Fibroblast of the aortic adventitia (primary cell): ENCODE measurements at regions not wholly inside any gene's neighbourhood (a gene's known extent, or its start where the extent isn't known, plus 50 kb on each side); places are given as distances from the start of the nearest gene placed in this dataset.

Source experiments
- DNase-seq: peaks from one replicate; pipeline ENCODE4 v3.0.0-alpha.2; 2010; ENCODE audit warnings: low read depth
- H3K4me3 ChIP-seq: 2 replicates; pipeline ENCODE4 v1.5.1; 2011; ENCODE audit warnings: low read depth, mild to moderate bottlenecking, control low read depth, low read length, moderate library complexity
- TF ChIP-seq, protein P1 (sequence below): IDR thresholded peaks from 2 replicates; pipeline ENCODE4 v1.5.1; 2011; ENCODE audit warnings: mild to moderate bottlenecking, low read length, control low read depth, inconsistent platforms; ENCODE audit not compliant: insufficient read depth

DNA sequence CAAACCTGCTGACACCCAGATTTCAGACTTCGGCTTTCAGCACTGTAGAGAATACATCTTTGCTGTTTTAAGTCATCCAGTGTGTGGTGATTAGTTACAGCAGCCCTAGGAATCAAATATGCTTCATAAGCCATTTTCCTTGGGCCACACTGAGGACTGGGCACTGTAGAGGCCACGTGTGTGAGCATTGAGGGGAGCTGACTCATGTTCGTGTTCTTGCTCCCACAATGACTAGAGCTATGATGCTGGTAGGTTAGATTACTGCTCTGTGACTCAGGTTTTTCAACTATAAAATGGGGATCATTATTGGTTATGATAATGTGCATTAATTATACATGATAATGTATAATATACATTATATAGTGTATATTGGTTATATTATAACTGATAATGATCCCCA lies 96.5 kb upstream of the PALM2AKAP2 start:
- no peak for DNase-seq
- no peak overlapping the region for H3K4me3 ChIP-seq
- TF ChIP-seq, protein P1, sequence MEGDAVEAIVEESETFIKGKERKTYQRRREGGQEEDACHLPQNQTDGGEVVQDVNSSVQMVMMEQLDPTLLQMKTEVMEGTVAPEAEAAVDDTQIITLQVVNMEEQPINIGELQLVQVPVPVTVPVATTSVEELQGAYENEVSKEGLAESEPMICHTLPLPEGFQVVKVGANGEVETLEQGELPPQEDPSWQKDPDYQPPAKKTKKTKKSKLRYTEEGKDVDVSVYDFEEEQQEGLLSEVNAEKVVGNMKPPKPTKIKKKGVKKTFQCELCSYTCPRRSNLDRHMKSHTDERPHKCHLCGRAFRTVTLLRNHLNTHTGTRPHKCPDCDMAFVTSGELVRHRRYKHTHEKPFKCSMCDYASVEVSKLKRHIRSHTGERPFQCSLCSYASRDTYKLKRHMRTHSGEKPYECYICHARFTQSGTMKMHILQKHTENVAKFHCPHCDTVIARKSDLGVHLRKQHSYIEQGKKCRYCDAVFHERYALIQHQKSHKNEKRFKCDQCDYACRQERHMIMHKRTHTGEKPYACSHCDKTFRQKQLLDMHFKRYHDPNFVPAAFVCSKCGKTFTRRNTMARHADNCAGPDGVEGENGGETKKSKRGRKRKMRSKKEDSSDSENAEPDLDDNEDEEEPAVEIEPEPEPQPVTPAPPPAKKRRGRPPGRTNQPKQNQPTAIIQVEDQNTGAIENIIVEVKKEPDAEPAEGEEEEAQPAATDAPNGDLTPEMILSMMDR, result no peak

DNA sequence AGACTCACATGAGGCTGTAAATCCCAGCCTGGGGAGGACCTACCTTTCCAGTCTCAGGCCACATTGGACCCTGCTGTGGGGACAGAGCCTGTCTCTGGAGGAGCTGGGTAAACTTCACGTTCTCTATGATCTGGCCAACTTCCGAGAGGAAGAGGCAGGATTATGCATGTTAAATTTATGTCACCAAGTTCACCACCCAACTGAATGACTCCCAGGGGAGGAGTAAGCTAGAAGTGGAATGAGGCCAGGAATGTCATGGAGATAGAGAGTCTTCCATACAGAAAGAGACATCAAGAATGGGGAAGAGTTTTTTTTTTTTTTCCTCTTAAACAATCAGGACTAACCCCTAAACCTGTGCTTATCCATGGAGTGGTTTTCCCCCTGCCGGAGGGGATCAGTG lies 90.3 kb upstream of the PALM2AKAP2 start:
- TF ChIP-seq, protein P1, result no peak
- no peak for DNase-seq

DNA sequence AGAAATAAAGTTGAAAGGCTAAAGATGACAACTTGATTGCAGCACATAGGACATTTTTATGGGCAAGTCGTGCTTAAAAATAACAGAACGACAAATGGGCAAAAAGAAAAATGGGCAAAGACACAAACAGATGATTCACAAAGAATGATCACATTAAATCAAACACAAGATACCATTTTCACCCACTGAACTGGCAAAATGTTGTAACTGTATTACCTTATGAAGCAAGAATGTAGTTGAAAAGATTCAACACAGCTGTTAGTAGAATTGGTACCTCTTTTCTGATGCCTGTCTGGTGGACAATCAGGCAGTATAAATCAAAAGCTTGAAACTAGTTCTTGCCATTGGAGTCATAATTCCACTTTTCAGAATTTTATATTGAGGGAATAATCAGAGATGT lies 81.0 kb upstream of the PALM2AKAP2 start:
- no peak overlapping the region for H3K4me3 ChIP-seq
- TF ChIP-seq, protein P1, result no peak
- DNase-seq, result no peak

More for the DNA sequence above, 90.3 kb upstream of the PALM2AKAP2 start:
- no peak overlapping the region for H3K4me3 ChIP-seq

DNA sequence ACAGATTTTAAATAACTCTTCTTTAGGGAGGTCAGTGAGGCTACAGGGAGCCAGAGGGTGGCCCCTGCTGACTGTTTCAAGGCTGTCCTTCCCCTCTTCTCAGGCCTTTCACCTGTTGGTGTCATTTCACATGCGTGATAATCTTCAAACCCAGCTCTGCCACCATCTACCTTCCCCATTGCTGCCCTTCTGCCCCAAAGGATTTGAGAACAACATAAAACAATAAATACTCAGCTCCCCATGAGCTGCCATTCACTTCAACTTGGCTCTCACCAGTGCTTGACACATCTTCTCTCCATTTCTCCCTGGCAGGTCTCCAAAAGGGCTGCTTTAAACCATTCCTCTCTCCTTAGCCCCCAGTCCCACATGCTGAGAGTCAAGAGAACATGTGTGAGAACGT lies 75.5 kb upstream of the PALM2AKAP2 start:
- H3K4me3 ChIP-seq, result no peak overlapping the region
- TF ChIP-seq, protein P1, result no peak
- DNase-seq, result no peak

DNA sequence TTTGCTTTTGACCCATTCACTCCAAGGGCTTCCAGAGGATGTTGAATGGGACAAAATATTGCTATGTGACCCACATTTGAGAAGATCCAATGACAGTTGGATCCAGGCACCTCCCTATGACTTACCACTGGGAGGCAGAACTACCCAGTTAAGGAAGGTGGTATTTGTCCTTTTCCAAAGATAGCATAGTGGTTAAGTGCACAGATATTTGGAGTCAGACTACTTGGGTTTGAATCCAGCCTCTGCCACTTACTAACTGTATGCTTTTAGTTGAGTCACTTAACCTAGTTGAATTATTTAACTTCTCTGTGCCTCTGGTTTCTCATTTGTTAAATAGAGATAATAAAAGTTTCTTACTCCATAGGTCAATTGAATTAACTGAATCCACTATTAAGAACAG lies 74.5 kb upstream of the PALM2AKAP2 start:
- no peak overlapping the region for H3K4me3 ChIP-seq
- TF ChIP-seq, protein P1, result no peak
- peak; percentile 39 for DNase-seq

DNA sequence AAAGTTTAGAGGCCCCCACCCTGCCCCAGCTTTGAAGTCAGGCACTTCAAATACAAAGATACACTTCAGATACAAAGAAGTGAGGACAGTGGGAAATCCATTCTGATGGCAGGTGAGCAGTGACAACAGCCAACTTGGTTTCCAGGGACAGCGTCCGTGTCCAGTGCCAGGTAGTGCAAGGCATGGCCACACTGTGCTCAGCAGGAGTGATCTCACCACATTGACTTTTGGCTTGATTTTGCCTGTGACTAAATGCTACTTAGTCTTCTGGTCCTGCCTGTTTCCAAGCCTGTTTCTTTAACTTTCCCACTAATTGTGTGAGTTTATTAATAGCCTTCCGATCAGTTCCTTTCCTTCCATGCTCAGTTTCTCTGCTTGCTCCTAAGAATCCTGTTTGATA lies 72.6 kb upstream of the PALM2AKAP2 start:
- TF ChIP-seq, protein P1, result no peak
- no peak for DNase-seq
- H3K4me3 ChIP-seq, result no peak overlapping the region

DNA sequence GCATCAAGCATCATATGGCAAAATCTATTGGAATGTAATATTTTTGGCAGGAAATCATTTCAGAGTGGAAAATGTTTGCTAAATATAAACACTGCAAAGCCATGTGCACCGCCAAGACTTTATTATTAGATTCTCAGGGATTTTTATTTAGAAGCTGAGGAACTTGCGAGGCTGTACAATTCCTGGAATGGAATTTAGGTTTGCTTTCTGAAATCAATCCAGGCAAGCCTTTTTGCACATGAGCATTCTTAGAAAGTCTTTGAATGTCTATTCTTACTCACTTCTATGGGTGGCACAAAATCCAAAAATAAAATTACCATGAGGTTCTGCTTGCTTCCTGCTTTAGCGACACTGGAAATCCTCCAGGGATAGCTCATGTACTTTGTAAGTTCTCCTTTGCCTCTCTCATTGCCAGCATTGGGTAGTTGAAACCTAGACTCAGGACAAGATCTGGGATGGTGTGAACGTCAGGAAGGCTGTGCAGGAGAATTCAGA lies 71.5 kb upstream of the PALM2AKAP2 start:
- peak; percentile 25 for DNase-seq
- H3K4me3 ChIP-seq, result no peak overlapping the region
- TF ChIP-seq, protein P1, result no peak
